H1 (cell line): ENCODE measurements at regions not wholly inside any gene's neighbourhood (a gene's known extent, or its start where the extent isn't known, plus 50 kb on each side); places are given as distances from the start of the nearest gene placed in this dataset.
"Not testable (repeated sequence)": the region's sequence is repeated elsewhere in the genome, so short reads cannot be mapped to it uniquely, and the experiment has no call there.

Experiments used
- CTCF ChIA-PET: fragments of 300-600 bp; sonication (Branson Sonifier 250); formaldehyde crosslinking; loops from one replicate; lab custom pipeline; 2021; ENCODE audit not compliant: partially characterized antibody; lab: Charles Lee
- POLR2A ChIA-PET: fragments of 300-600 bp; sonication (Branson Sonifier 250); formaldehyde crosslinking; loops from one replicate; lab custom pipeline; 2021; ENCODE audit warnings: inconsistent platforms; ENCODE audit not compliant: partially characterized antibody; lab: Charles Lee
- DNase-seq, 2 experiments: peaks; one replicate each; pipeline versions ENCODE4 v3.0.0 to v3.0.0-alpha.2; 2010 to 2022; ENCODE audit warnings: low spot score in 2 of 2, low read depth in 1 of 2, mixed read lengths in 1 of 2
- FAIRE-seq: peaks from 2 replicates; lab custom pipeline; 2011; peaks lifted over from hg19 to GRCh38; lab: Jason Lieb, UNC
- H2AFZ ChIP-seq: 2 replicates; pipeline ENCODE4 v1.8.1; 2012; ENCODE audit warnings: low read length, inconsistent platforms
- H2AK5ac ChIP-seq: 2 replicates; pipeline ENCODE4 v1.6.1; 2013; ENCODE audit warnings: low read depth, low read length
- H2BK120ac ChIP-seq: replicated peaks from 2 replicates; pipeline ENCODE3; 2013; ENCODE audit warnings: low read depth, low read length, inconsistent platforms
- H2BK12ac ChIP-seq: 2 replicates; pipeline ENCODE4 v1.6.1; 2013; ENCODE audit warnings: low read depth, low read length
- H2BK15ac ChIP-seq: 2 replicates; pipeline ENCODE4 v1.6.1; 2013; ENCODE audit warnings: low read length
- H2BK20ac ChIP-seq: 2 replicates; pipeline ENCODE4 v1.6.1; 2013; ENCODE audit warnings: low read length
- H2BK5ac ChIP-seq: 2 replicates; pipeline ENCODE4 v1.6.1; 2013; ENCODE audit warnings: low read depth, low read length
- H3K14ac ChIP-seq: 2 replicates; pipeline ENCODE4 v1.6.1; 2013; ENCODE audit warnings: inconsistent platforms; ENCODE audit not compliant: insufficient read length
- H3K18ac ChIP-seq: 2 replicates; pipeline ENCODE4 v1.6.1; 2013; ENCODE audit warnings: low read length; ENCODE audit errors: extremely low read depth
- H3K23ac ChIP-seq: 2 replicates; pipeline ENCODE4 v1.6.1; 2013; ENCODE audit warnings: inconsistent platforms; ENCODE audit not compliant: insufficient read length
- H3K23me2 ChIP-seq: 2 replicates; pipeline ENCODE4 v1.6.1; 2013; ENCODE audit warnings: low read depth, low read length
- H3K27ac ChIP-seq: 2 replicates; pipeline ENCODE4 v1.6.1; 2011; ENCODE audit warnings: low read depth, low read length, inconsistent platforms
- H3K27me3 ChIP-seq, 4 experiments: replicated peaks in 1 of 4; 1 replicate in 1 of 4; 2 replicates in 3 of 4; pipeline versions ENCODE4 v1.6.1 to v1.8.1; 2011 to 2013; ENCODE audit warnings: low read length in 3 of 4, mild to moderate bottlenecking in 3 of 4, inconsistent platforms in 2 of 4, mixed read lengths in 2 of 4, moderate library complexity in 1 of 4; ENCODE audit not compliant: control insufficient read depth in 3 of 4, insufficient read depth in 3 of 4; ENCODE audit errors: extremely low read depth in 1 of 4
- H3K36me3 ChIP-seq, 4 experiments: 2 replicates each; pipeline versions ENCODE4 v1.6.1 to v1.8.1; 2011 to 2013; ENCODE audit warnings: mild to moderate bottlenecking in 4 of 4, low read length in 3 of 4, moderate library complexity in 2 of 4, control low read depth in 1 of 4, inconsistent platforms in 1 of 4; ENCODE audit not compliant: insufficient read depth in 4 of 4, control insufficient read depth in 2 of 4
- H3K4ac ChIP-seq: replicated peaks from 2 replicates; pipeline ENCODE3; 2013; ENCODE audit warnings: low read length, low read depth, mixed read lengths, inconsistent platforms; ENCODE audit not compliant: insufficient read length
- H3K4me1 ChIP-seq, 4 experiments: replicated peaks in 1 of 4; 1 replicate in 1 of 4; 2 replicates in 3 of 4; pipeline versions ENCODE4 v1.6.1 to v1.8.1; 2011 to 2013; ENCODE audit warnings: low read length in 3 of 4, inconsistent platforms in 2 of 4, mixed read lengths in 1 of 4; ENCODE audit not compliant: insufficient read depth in 4 of 4, control insufficient read depth in 3 of 4
- H3K4me2 ChIP-seq, 2 experiments: 2 replicates each; pipeline versions ENCODE4 v1.6.1 to v1.8.1; 2011 to 2013; ENCODE audit warnings: low read depth in 2 of 2, low read length in 2 of 2, control low read depth in 1 of 2, inconsistent platforms in 1 of 2, mild to moderate bottlenecking in 1 of 2; ENCODE audit not compliant: insufficient read depth in 1 of 2
- H3K4me3 ChIP-seq, 4 experiments: fragments of 200-600, 300-600 bp in 1 of 4; sonication (generic), shearing (Covaris generic), sonication (Bioruptor Twin) in 1 of 4; 2 replicates each; pipeline versions ENCODE4 v1.5.1 to v1.8.1; 2011 to 2016; ENCODE audit warnings: low read length in 4 of 4, low read depth in 3 of 4, control low read depth in 2 of 4, inconsistent platforms in 2 of 4, mild to moderate bottlenecking in 2 of 4, mixed read lengths in 1 of 4, moderate library complexity in 1 of 4; ENCODE audit not compliant: insufficient read depth in 2 of 4; ENCODE audit errors: extremely low read depth in 1 of 4
- H3K56ac ChIP-seq: replicated peaks from 2 replicates; pipeline ENCODE3; 2013; ENCODE audit warnings: low read depth, mild to moderate bottlenecking, mixed read lengths, low read length, inconsistent platforms; ENCODE audit not compliant: insufficient read length
- H3K79me1 ChIP-seq: 2 replicates; pipeline ENCODE4 v1.6.1; 2013; ENCODE audit warnings: low read depth, low read length, control low read depth
- H3K79me2 ChIP-seq, 2 experiments: 2 replicates each; pipeline versions ENCODE4 v1.6.1 to v1.8.1; 2012 to 2013; ENCODE audit warnings: low read length in 2 of 2, mild to moderate bottlenecking in 2 of 2, inconsistent platforms in 1 of 2; ENCODE audit not compliant: insufficient read depth in 2 of 2, control insufficient read depth in 1 of 2
- H3K9ac ChIP-seq, 4 experiments: replicated peaks in 1 of 4; 1 replicate in 1 of 4; 2 replicates in 3 of 4; pipeline versions ENCODE4 v1.6.1 to v1.8.1; 2011 to 2013; ENCODE audit warnings: low read depth in 3 of 4, low read length in 3 of 4, control low read depth in 2 of 4, mild to moderate bottlenecking in 2 of 4, moderate library complexity in 2 of 4, inconsistent platforms in 1 of 4; ENCODE audit errors: extremely low read depth in 1 of 4
- H3K9me3 ChIP-seq, 2 experiments: 2 replicates each; pipeline versions ENCODE4 v1.6.1 to v1.8.1; 2012 to 2013; ENCODE audit warnings: mild to moderate bottlenecking in 2 of 2, moderate library complexity in 2 of 2, control low read depth in 1 of 2, inconsistent platforms in 1 of 2, low read depth in 1 of 2, low read length in 1 of 2, mixed read lengths in 1 of 2; ENCODE audit not compliant: insufficient read depth in 2 of 2
- H4K20me1 ChIP-seq, 2 experiments: replicated peaks in 1 of 2; 2 replicates each; pipeline versions ENCODE3 to v1.8.1; 2011 to 2013; ENCODE audit warnings: inconsistent platforms in 2 of 2, low read length in 2 of 2, mild to moderate bottlenecking in 1 of 2; ENCODE audit not compliant: insufficient read depth in 2 of 2, control insufficient read depth in 1 of 2
- H4K5ac ChIP-seq: 2 replicates; pipeline ENCODE4 v1.6.1; 2013; ENCODE audit warnings: low read length, low read depth, mixed read lengths, inconsistent platforms; ENCODE audit not compliant: insufficient read length
- H4K8ac ChIP-seq: 2 replicates; pipeline ENCODE4 v1.8.0; 2013; ENCODE audit warnings: mild to moderate bottlenecking, moderate library complexity, low read length, inconsistent platforms; ENCODE audit not compliant: insufficient read depth; ENCODE audit errors: extremely low read depth
- H4K91ac ChIP-seq: replicated peaks from 2 replicates; pipeline ENCODE3; 2013; ENCODE audit warnings: low read length, mixed read lengths, inconsistent platforms; ENCODE audit not compliant: insufficient read length
- WGBS, 2 experiments: shearing (Covaris generic) in 1 of 2; methylation state at CpG; one replicate each; pipeline versions ENCODE4 v1.1.6 to v1.1.7; 2013 to 2015; ENCODE audit warnings: low lambda C conversion rate in 2 of 2, mixed read lengths in 2 of 2, inconsistent platforms in 1 of 2, low coverage in 1 of 2, missing lambda C conversion rate in 1 of 2; ENCODE audit not compliant: insufficient replicate concordance in 2 of 2, insufficient coverage in 1 of 2, insufficient read length in 1 of 2; ENCODE audit errors: extremely low coverage in 1 of 2, missing lambda C conversion rate in 1 of 2; 5-methylcytosine and 5-hydroxymethylcytosine counted together

GRCh38 chr1:100814938-100815337 is 79.7 kb downstream of the EXTL2 start:
- H2AFZ ChIP-seq, H3K27me3 ChIP-seq, H3K14ac ChIP-seq, H4K20me1 ChIP-seq, CTCF ChIA-PET, H3K56ac ChIP-seq, H3K27ac ChIP-seq, POLR2A ChIA-PET, H3K23ac ChIP-seq, H2BK20ac ChIP-seq, H3K4me2 ChIP-seq, H4K8ac ChIP-seq, H3K4me1 ChIP-seq, H2BK120ac ChIP-seq, H3K9me3 ChIP-seq, H4K91ac ChIP-seq, H3K4ac ChIP-seq, H3K79me1 ChIP-seq, H3K18ac ChIP-seq, H2AK5ac ChIP-seq, H2BK12ac ChIP-seq, H3K79me2 ChIP-seq, DNase-seq, H3K36me3 ChIP-seq, H2BK5ac ChIP-seq, H3K4me3 ChIP-seq, H2BK15ac ChIP-seq, FAIRE-seq, H3K23me2 ChIP-seq, H3K9ac ChIP-seq, H4K5ac ChIP-seq: not testable (repeated sequence)
- 88% methylated on average over 3 of the region's 3 CpGs; no CpG with 5 or more reads in 1 of the 2 experiments for WGBS, 2 experiments
